ENCODE measurements at regions not wholly inside any gene's neighbourhood (a gene's known extent, or its start where the extent isn't known, plus 50 kb on each side); places are given as distances from the start of the nearest gene placed in this dataset.
"Not testable (repeated sequence)": the region's sequence is repeated elsewhere in the genome, so short reads cannot be mapped to it uniquely, and the experiment has no call there.

- no peak for DNase-seq
Observed at GRCh38 chr1:183753464-183753891, 51.4 kb upstream of the RGL1 start.

DNA sequence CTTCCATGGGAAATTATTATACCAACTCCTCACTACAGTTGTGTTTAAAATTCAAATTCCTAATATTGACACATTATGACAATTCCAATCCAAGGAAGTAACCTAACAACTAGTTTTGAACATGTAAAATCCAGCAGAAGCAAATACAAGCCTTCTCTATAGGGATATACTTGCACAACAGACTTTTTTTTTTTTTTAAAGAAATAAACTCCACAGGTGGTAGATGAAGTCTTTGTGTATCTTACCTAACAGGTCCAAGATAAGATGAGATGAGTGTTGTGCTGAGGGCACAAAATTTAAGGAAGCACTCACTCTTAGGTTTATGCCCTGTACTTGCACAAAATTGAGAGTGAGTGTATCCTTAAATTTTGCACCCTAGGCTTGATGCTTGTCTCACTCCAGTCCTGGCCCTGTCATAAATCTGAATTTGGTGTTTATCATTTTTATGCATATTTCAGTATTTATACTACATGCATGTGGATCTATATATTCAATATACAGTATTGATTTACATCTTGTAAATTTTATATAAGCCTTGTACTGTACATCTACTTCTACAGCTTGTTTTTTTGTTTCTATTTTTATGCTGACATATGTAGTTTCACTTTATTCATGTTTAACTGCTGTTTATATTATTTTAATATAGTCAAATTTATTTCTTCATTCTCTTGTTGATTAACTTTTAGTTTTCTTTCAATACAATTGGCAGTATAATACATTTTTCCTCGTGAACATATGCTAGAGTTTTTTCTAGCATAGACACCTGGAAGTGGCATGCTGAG is 60.6 kb upstream of the RGL1 start:
- DNase-seq = no peak

DNA sequence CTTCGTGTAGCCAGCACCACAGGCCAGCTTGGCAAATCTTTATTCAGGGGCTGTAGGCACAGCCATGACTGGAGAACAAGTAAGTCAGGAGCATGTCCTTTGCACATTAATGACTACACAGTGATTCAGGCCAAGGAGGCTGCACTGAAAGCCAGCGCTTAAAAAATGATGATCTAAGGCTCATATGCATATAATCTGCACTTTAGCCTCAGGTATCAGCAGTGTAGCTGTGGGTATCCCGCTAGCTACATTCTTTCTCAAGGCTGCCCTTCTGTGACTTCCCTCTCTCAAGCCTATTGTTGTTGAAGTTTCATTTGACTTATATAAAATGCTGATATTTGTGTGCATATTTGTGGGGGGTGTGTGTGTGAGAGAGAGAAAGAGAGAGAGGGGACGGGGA is 62.6 kb upstream of the RGL1 start:
- DNase-seq = no peak

DNA sequence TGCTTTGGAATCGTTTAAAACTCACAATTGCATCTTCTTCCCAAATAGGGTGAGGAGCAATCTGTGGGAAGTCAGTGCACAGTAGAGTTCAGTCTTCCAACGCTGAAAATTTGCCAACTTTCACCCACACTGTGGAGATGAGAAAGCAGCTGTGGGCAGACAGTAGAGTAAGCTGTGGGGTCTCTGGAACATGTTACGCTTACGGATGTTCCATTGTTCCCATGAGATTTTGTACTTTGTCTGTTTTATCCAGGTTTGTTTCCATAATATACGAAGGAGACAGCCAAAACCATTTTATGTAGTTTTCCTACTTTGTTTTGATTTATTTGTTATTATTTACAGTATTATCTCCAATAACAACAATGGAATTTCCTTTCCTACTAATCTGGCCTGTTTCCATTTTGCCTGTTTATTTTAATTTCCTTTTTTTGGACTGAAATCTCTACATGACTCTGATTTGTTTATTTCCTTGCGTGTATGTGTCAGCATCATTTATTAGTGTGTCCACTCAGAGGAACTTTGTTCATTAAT is 65.1 kb upstream of the RGL1 start:
- DNase-seq = no peak

GRCh38 chr1:183739082-183739481 is 65.8 kb upstream of the RGL1 start:
- no peak for DNase-seq

DNA sequence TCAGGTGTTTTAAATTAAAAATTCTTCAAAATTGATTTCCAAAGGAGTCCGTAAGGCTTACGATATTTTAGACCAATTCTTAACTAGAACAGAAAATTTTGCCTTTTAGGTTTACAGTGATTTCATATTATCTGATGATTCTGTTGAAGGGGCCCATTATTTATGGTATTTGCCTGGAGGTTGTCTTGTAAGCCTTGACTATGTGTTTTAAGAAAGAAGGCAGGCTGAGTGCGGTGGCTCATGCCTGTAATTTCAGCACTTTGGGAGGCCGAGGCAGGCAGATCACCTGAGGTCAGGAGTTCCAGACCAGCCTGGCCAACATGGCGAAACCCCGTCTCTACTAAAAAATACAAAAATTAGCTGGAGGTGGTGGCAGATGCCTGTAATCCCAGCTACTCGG is 67.0 kb upstream of the RGL1 start:
- not testable (repeated sequence) for DNase-seq

- DNase-seq = no peak
Observed at GRCh38 chr1:183736343-183736742, 68.6 kb upstream of the RGL1 start.

GRCh38 chr1:183735069-183735860 is 69.7 kb upstream of the RGL1 start:
- DNase-seq = peak; percentile 60

DNA sequence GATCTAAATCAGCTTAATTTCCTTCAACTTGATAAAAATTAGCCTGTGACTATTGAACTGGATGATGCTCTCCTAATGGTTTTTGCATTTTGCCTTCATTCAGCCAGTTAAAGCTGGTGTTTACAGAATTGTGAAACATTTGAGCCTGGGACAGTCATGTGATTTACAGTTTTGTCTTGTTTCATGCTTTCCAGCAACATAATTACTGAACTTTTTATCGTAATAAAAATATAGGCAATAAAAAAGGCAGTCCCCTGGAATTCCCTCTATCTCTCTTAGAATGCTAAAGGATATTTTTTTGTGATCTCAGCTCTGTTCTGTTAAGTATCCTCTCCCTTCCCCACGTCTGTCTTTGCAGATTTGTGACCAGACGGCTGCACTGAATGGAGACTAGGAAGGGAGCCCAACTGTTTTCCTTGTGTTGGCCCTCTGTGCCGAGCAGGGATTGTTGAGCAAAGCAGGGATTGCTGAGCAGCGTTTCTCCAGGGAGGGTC is 70.3 kb upstream of the RGL1 start:
- peak; percentile 48 for DNase-seq

- no peak for DNase-seq
Observed at GRCh38 chr1:183733715-183734114, 71.2 kb upstream of the RGL1 start.

- DNase-seq = no peak
Observed at GRCh38 chr1:183732236-183732880, 72.6 kb upstream of the RGL1 start.

GRCh38 chr1:183730886-183731573 is 73.9 kb upstream of the RGL1 start:
- DNase-seq = no peak

DNA sequence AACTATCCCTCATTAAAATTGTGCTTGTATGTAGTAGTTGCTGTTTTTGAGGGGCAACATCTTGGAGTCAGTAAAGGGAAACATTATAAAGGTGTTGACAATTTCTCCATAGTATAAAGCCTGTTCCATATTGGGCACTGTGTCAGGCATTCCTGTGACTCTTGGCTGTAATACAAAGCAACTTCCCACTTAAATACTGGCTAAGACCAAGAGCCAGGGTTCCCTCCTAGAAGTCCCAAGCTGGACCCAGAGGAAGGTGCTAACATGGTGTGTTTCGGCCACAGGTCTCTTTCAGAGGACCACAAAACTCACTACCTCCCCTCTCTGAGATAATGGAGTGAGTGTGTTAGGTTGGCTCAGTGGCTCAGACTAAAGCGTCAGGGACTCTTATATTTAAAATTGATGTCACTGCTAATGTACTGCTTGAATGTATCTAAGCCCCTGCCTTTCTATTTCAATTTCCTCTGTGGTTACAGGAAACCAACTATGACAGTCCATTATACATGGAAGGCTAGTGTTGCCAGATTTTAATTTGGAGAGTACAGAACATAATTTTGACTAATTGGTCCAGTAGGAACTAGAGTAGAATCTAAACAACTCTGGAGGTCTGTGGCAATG is 74.7 kb upstream of the RGL1 start:
- DNase-seq = no peak

- DNase-seq = no peak
Observed at GRCh38 chr1:183726825-183727224, 73.7 kb upstream of the APOBEC4 start.

DNA sequence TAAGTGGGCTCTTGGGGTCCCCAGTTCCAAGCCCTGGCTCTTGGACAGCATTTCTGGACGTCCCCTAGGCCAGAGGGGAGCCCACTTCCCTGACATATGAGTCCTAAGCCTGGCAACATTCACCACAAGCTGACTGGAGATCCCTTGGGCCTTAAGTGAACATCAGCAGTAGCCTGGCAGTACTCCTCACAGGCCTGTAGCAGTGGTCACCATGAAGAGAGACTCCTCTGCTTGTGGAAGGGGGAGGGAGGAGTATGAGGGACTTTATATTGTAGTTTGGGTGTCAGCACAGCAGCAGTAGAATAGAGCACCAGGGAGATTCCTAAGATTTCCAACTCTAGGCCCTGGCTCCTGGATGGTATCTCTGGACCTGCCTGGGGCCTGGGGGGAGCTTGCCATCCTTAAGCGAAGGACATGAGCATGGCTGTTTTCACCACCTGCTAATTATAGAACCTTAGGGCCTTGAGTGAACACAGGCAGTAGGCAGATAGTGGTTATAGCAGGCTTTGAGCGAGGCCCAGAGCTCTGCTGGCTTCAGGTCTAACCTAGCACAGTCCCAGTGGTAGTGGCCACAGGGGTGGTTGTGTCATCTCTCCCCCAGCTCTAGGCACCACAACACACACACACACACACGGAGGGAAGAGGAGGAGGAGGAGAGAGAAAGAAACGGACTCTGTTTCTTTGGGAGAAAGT is 71.4 kb upstream of the APOBEC4 start:
- no peak for DNase-seq

GRCh38 chr1:183723571-183723970 is 70.5 kb upstream of the APOBEC4 start:
- DNase-seq = no peak

- DNase-seq = no peak
Observed at GRCh38 chr1:183721041-183721440, 67.9 kb upstream of the APOBEC4 start.

- DNase-seq = no peak
Observed at GRCh38 chr1:183720028-183720427, 66.9 kb upstream of the APOBEC4 start.

DNA sequence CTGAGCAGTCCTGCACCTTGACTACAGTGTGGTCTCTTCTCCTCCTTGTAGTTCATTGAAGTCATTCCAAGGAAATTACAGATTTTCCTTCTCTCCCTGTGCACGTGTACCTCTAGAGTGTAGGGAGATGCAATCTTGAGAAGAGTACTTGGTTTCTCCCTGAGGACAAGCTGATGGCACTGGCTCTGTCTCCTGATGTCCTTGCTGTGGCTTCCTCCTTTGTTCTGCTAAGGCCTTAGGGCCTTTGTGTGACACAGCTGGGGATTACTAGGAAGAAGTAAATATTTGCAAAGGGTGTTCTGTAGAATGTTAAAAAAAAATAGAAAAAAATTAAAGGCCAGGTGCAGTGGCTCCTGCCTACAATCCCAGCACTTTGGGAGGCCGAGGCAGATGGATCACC is 66.2 kb upstream of the APOBEC4 start:
- no peak for DNase-seq

DNA sequence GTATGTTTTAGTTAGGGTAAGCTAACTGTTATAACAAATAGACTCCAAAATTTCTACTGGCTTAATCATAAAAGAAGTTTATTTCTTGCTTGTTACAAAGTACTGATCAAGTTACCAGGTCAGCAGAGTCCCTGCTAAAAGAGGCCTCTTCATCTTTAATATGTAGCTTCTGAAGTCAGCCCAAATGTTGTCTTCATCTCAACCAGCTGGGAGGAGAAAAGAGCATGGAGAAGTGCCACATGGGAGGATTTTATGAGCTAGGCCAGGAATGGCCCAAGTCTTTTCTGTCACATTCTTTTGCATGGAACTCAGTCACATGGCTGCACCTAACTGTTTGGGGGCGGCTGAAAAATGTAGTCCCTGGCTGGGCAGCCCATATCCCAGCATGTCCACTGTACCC is 63.2 kb upstream of the APOBEC4 start:
- DNase-seq = no peak

DNA sequence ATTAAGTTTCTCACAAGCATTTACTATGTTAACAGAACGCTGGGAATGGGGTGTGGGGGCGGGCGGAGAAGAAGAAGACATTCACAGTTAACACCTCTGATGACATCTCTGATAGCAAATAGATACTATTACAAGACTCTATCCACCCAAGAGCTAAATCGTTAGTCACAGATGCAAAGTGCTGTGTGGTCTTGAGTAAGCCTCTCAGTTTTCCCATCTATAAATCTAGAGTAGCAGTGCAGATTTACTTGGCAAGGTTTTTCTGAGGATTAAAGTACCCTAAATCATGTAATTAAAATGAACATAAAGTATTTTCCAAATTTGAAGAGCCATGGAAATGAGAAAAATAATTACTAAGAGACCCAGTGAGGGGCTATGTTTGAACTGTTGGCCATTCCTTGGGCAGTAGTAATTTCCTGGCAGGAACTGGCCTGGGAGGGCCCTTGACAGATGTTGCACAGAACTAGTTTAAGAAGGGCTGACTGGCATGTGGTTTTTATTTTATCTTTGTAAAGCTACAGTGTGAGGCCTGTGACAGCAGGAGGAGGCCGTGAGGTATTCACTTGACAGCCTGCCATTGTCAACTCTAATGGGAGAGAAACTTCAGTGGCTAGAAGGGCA is 58.7 kb upstream of the APOBEC4 start:
- DNase-seq = no peak
